ENCODE measurements at regions not wholly inside any gene's neighbourhood (a gene's known extent, or its start where the extent isn't known, plus 50 kb on each side); places are given as distances from the start of the nearest gene placed in this dataset.

- TF ChIP-seq CTCF (IDR thresholded peaks at IDR 0.05): no peak
- TF ChIP-seq POLR2A (IDR thresholded peaks at IDR 0.05; ENCODE audit: low read length): no peak
- TF ChIP-seq PHF8 (IDR thresholded peaks at IDR 0.05; ENCODE audit: borderline replicate concordance, low read depth): no peak
- no peak for TF ChIP-seq EP300 (IDR thresholded peaks at IDR 0.05)
- no peak for TF ChIP-seq SMC3 (IDR thresholded peaks at IDR 0.05)
- no peak for TF ChIP-seq BHLHE40 (IDR thresholded peaks at IDR 0.05; ENCODE audit: low read depth, low read length)
- TF ChIP-seq CBX8 (IDR thresholded peaks at IDR 0.05): no peak
- no peak for TF ChIP-seq MAX (IDR thresholded peaks at IDR 0.05)
- no peak for TF ChIP-seq RFX5 (IDR thresholded peaks at IDR 0.05)
- no peak for TF ChIP-seq RARB (CRISPR knock-in tag; IDR thresholded peaks at IDR 0.05)
- no peak for TF ChIP-seq MYC (IDR thresholded peaks at IDR 0.05; ENCODE audit: borderline replicate concordance, low read length)
These were observed 569.6 kb upstream of the BRINP1 start for GRCh38 chr9:119938871-119939270.

Measured in A549 (cell line).